DND-41 (cell line): ENCODE measurements at regions not wholly inside any gene's neighbourhood (a gene's known extent, or its start where the extent isn't known, plus 50 kb on each side); places are given as distances from the start of the nearest gene placed in this dataset.
"Not testable (repeated sequence)": the region's sequence is repeated elsewhere in the genome, so short reads cannot be mapped to it uniquely, and the experiment has no call there.

Experiments
- ATAC-seq: fragments of 200-7000 bp; cut with Tn5 transposase; 3 replicates; pipeline ENCODE4 v1.9.1; 2021; ENCODE audit warnings: low read depth; ENCODE audit not compliant: insufficient read depth
- DNase-seq: peaks from one replicate; pipeline ENCODE4 v3.0.0-alpha.2; 2020
- H2AFZ ChIP-seq: 2 replicates; pipeline ENCODE4 v1.6.0; 2012; ENCODE audit warnings: low read depth, low read length
- H3K27ac ChIP-seq: 2 replicates; pipeline ENCODE4 v1.5.1; 2012; ENCODE audit warnings: low read length, inconsistent platforms
- H3K27me3 ChIP-seq: fragments of 200-600 bp; sonication (generic); 2 replicates; pipeline ENCODE4 v1.6.0; 2012; ENCODE audit warnings: low read length, mild to moderate bottlenecking, inconsistent platforms; ENCODE audit not compliant: insufficient read depth, poor library complexity
- H3K36me3 ChIP-seq: 2 replicates; pipeline ENCODE4 v1.5.1; 2012; ENCODE audit warnings: low read length, inconsistent platforms; ENCODE audit not compliant: insufficient read depth
- H3K4me1 ChIP-seq: 2 replicates; pipeline ENCODE4 v1.5.1; 2012; ENCODE audit warnings: mild to moderate bottlenecking, low read length; ENCODE audit not compliant: insufficient read depth
- H3K4me2 ChIP-seq: 2 replicates; pipeline ENCODE4 v1.6.0; 2012; ENCODE audit warnings: mild to moderate bottlenecking, moderate library complexity, low read length, inconsistent platforms; ENCODE audit not compliant: insufficient read depth
- H3K4me3 ChIP-seq, 2 experiments: fragments of 200-600 bp in 1 of 2; shearing (Covaris generic) in 1 of 2; 2 replicates each; pipeline ENCODE4 v1.5.1; 2012 to 2016; ENCODE audit warnings: inconsistent platforms in 2 of 2, low read length in 2 of 2, mild to moderate bottlenecking in 2 of 2, low read depth in 1 of 2, moderate library complexity in 1 of 2
- H3K79me2 ChIP-seq: 2 replicates; pipeline ENCODE4 v1.6.0; 2012; ENCODE audit warnings: low read length, inconsistent platforms; ENCODE audit not compliant: insufficient read depth
- H3K9ac ChIP-seq: 2 replicates; pipeline ENCODE4 v1.6.0; 2012; ENCODE audit warnings: low read depth, mild to moderate bottlenecking, inconsistent platforms, low read length, moderate library complexity
- H3K9me3 ChIP-seq: 2 replicates; pipeline ENCODE4 v1.5.1; 2012; ENCODE audit warnings: low read length, moderate library complexity, mild to moderate bottlenecking, inconsistent platforms; ENCODE audit not compliant: insufficient read depth, severe bottlenecking
- H4K20me1 ChIP-seq: 2 replicates; pipeline ENCODE4 v1.6.0; 2012; ENCODE audit warnings: low read length; ENCODE audit not compliant: insufficient read depth
- EZH2 ChIP-seq: IDR thresholded peaks from 3 replicates; pipeline ENCODE4 v1.6.1; 2012; ENCODE audit warnings: borderline replicate concordance, low read depth, mild to moderate bottlenecking, moderate library complexity, low read length, inconsistent platforms; ENCODE audit not compliant: severe bottlenecking
- TF ChIP-seq, protein P1 (sequence below): IDR thresholded peaks from 2 replicates; pipeline ENCODE4 v1.5.1; 2012; ENCODE audit warnings: borderline replicate concordance, low read length, moderate library complexity, mild to moderate bottlenecking; ENCODE audit not compliant: poor library complexity, severe bottlenecking; ENCODE audit errors: extremely low read depth

DNA sequence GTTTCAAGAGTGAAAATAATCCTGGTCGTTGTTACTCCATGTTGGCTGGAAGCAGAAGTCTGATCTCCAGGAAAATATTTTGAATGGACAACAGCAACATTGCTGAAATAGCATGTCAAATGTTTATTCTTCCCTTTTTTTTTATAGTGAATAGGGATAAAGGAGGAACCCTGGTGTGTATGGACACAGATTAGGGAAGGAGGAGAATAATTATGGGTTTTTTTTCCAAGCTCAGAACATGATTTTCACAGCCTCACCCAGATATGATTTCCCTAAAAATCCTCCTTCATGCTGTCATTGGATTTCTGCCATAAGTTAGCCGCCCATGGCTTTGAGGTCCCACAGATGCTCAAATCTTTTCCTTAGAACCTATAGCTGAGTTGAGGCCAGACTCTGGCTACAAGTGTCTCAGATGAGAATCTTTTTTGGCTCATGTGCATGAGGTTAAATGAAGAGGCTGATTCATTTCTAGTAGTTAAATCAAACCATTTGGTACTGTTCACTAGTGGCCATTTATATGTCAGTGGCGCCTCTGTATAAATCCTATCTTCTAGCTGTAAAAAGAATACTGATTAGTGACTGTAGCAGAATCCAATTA lies 65.5 kb upstream of the LIFR start:
- no peak overlapping the region for H3K4me3 ChIP-seq
- H2AFZ ChIP-seq = no peak overlapping the region
- no peaks in the 10 kb centered on the region for H3K27me3 ChIP-seq
- H3K4me1 ChIP-seq = no peaks in the 10 kb centered on the region
- no peaks in the 10 kb centered on the region for H3K36me3 ChIP-seq
- no peak overlapping the region for H3K4me2 ChIP-seq
- ATAC-seq (no peak), DNase-seq (no peak)
- no peaks in the 10 kb centered on the region for H3K79me2 ChIP-seq
- H3K9me3 ChIP-seq = no peaks in the 10 kb centered on the region
- no peak overlapping the region for H3K9ac ChIP-seq
- TF ChIP-seq EZH2 = no peak
- TF ChIP-seq, protein P1, sequence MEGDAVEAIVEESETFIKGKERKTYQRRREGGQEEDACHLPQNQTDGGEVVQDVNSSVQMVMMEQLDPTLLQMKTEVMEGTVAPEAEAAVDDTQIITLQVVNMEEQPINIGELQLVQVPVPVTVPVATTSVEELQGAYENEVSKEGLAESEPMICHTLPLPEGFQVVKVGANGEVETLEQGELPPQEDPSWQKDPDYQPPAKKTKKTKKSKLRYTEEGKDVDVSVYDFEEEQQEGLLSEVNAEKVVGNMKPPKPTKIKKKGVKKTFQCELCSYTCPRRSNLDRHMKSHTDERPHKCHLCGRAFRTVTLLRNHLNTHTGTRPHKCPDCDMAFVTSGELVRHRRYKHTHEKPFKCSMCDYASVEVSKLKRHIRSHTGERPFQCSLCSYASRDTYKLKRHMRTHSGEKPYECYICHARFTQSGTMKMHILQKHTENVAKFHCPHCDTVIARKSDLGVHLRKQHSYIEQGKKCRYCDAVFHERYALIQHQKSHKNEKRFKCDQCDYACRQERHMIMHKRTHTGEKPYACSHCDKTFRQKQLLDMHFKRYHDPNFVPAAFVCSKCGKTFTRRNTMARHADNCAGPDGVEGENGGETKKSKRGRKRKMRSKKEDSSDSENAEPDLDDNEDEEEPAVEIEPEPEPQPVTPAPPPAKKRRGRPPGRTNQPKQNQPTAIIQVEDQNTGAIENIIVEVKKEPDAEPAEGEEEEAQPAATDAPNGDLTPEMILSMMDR = no peak
- H3K27ac ChIP-seq = no peak overlapping the region
- no peaks in the 10 kb centered on the region for H4K20me1 ChIP-seq

DNA sequence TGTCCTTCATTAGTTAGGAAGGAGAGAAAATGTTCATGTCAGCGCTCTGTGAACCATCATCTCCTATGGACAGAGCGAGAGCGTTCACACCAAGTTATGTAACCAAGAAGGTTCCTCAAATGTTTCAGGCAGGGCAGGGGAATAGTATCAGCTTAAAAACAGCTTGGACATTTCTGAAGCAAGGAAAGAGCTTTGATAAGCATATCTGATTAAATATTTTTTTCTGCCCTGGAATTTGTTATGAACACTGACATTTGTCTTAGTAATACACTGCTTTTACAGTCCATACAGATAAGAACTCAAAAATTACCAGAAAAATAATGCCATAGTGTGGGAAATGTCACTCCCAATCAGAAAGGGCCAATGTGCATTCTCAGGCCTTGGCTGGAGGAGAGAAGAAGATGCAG lies 66.3 kb upstream of the LIFR start:
- Histone ChIP-seq H4K20me1 (no peaks in the 10 kb centered on the region), H3K4me3 (no peak overlapping the region), H3K79me2 (no peaks in the 10 kb centered on the region), H3K27ac (no peak overlapping the region), H3K9me3 (no peaks in the 10 kb centered on the region), H3K36me3 (no peaks in the 10 kb centered on the region), H3K4me1 (no peaks in the 10 kb centered on the region), H3K9ac (no peak overlapping the region), H2AFZ (no peak overlapping the region), H3K4me2 (no peak overlapping the region), H3K27me3 (no peaks in the 10 kb centered on the region)
- no peak for TF ChIP-seq EZH2
- TF ChIP-seq, protein P1 = no peak
- DNase-seq (no peak), ATAC-seq (no peak)

DNA sequence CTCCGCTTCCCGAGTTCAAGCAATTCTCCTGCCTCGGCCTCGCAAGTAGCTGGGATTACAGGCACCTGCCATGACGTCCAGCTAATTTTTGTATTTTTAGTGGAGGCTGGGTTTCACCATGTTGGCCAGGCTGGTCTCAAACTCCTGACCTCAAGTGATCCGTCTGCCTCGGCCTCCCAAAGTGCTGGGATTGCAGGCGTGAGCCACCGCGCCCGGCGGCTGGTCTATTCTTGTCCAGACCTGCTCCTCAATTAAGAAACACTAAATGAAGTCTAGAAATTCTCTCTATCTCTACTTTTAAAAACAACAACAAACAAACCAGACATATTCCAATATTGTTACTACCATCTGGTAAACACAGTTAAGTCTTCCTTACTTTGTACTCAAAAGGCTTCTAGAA lies 68.1 kb upstream of the LIFR start:
- H3K27ac ChIP-seq, H3K4me2 ChIP-seq, DNase-seq, H3K4me3 ChIP-seq, H3K36me3 ChIP-seq, H2AFZ ChIP-seq, H3K9ac ChIP-seq, H4K20me1 ChIP-seq, H3K27me3 ChIP-seq, ATAC-seq, H3K4me1 ChIP-seq, H3K79me2 ChIP-seq, H3K9me3 ChIP-seq: not testable (repeated sequence)

DNA sequence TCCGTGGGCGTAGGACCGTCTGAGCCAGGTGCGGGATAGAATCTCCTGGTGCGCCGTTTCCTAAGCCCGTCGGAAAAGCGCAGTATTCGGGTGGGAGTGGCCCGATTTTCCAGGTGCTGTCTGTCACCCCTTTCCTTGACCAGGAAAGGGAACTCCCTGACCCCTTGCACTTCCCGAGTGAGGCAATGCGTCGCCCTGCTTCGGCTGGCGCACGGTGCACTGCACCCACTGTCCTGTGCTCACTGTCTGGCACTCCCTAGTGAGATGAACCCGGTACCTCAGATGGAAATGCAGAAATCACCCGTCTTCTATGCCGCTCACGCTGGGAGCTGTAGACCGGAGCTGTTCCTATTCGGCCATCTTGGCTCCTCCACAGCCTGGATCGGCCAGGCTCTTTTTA lies 74.9 kb upstream of the LIFR start:
- H3K27me3 ChIP-seq, H3K27ac ChIP-seq, H3K4me2 ChIP-seq, H3K4me3 ChIP-seq, H3K4me1 ChIP-seq, H3K79me2 ChIP-seq, DNase-seq, H2AFZ ChIP-seq, H3K36me3 ChIP-seq, ATAC-seq, H4K20me1 ChIP-seq, H3K9me3 ChIP-seq, H3K9ac ChIP-seq: not testable (repeated sequence)
